MM.1S (cell line): ENCODE measurements at regions not wholly inside any gene's neighbourhood (a gene's known extent, or its start where the extent isn't known, plus 50 kb on each side); places are given as distances from the start of the nearest gene placed in this dataset.

Source experiments
- DNase-seq: peaks from one replicate; pipeline ENCODE4 v3.0.0-alpha.2; 2015
- H2AFZ ChIP-seq: fragments of 300-600 bp; sonication (generic); 2 replicates; pipeline ENCODE4 v1.6.0; 2016; ENCODE audit warnings: antibody characterized with exemption, low read length
- H3F3A ChIP-seq: fragments of 300-600 bp; sonication (generic); 2 replicates; pipeline ENCODE4 v1.6.1; 2016; ENCODE audit warnings: mild to moderate bottlenecking, antibody characterized with exemption, low read length, moderate library complexity, mixed read lengths; ENCODE audit not compliant: insufficient read depth
- H3K27ac ChIP-seq: fragments of 300-600 bp; sonication (generic); 2 replicates; pipeline ENCODE4 v1.5.1; 2016; ENCODE audit warnings: mild to moderate bottlenecking, low read length
- H3K27me3 ChIP-seq: fragments of 300-600 bp; sonication (generic); replicated peaks from 2 replicates; pipeline ENCODE4 v1.6.0; 2016; ENCODE audit warnings: low read length; ENCODE audit not compliant: insufficient read depth
- H3K36me3 ChIP-seq: fragments of 300-600 bp; sonication (generic); replicated peaks from 2 replicates; pipeline ENCODE4 v1.6.1; 2016; ENCODE audit warnings: mild to moderate bottlenecking, low read length, mixed read lengths; ENCODE audit not compliant: insufficient read depth
- H3K4me1 ChIP-seq: fragments of 300-600 bp; sonication (generic); 2 replicates; pipeline ENCODE4 v1.6.1; 2016; ENCODE audit warnings: low read length, mixed read lengths
- H3K4me2 ChIP-seq: fragments of 300-600 bp; sonication (generic); 2 replicates; pipeline ENCODE4 v1.6.0; 2016; ENCODE audit warnings: low read depth, low read length
- H3K4me3 ChIP-seq: fragments of 300-600 bp; sonication (generic); 2 replicates; pipeline ENCODE4 v1.5.1; 2016; ENCODE audit warnings: low read length, mixed read lengths
- H3K79me2 ChIP-seq: fragments of 300-600 bp; sonication (generic); 2 replicates; pipeline ENCODE4 v1.6.1; 2016; ENCODE audit warnings: mixed run types, low read length, mixed read lengths
- H3K9ac ChIP-seq: fragments of 300-600 bp; sonication (generic); 2 replicates; pipeline ENCODE4 v1.6.1; 2016; ENCODE audit warnings: low read length, mixed read lengths
- H3K9me2 ChIP-seq: fragments of 300-600 bp; sonication (generic); replicated peaks from 2 replicates; pipeline ENCODE4 v1.6.1; 2016; ENCODE audit warnings: mild to moderate bottlenecking, low read length, mixed read lengths; ENCODE audit not compliant: insufficient read depth
- H3K9me3 ChIP-seq: fragments of 300-600 bp; sonication (generic); replicated peaks from 2 replicates; pipeline ENCODE4 v1.6.1; 2016; ENCODE audit warnings: mild to moderate bottlenecking, low read length, mixed read lengths; ENCODE audit not compliant: insufficient read depth
- H4K20me1 ChIP-seq: fragments of 300-600 bp; sonication (generic); 2 replicates; pipeline ENCODE4 v1.6.1; 2016; ENCODE audit warnings: mild to moderate bottlenecking, low read length, moderate library complexity, mixed read lengths; ENCODE audit not compliant: insufficient read depth
- EZH2 ChIP-seq: fragments of 300-600 bp; sonication (generic); optimal IDR thresholded peaks from 2 replicates; pipeline ENCODE3; 2017; ENCODE audit warnings: low read depth, mild to moderate bottlenecking, antibody characterized with exemption, low read length, mixed read lengths
- EZH2phosphoT487 ChIP-seq: fragments of 300-600 bp; sonication (generic); IDR thresholded peaks from 2 replicates; pipeline ENCODE4 v1.6.1; 2018; ENCODE audit warnings: antibody characterized with exemption, low read length
- TF ChIP-seq, protein P1 (sequence below): fragments of 300-600 bp; sonication (generic); IDR thresholded peaks from 2 replicates; pipeline ENCODE4 v1.5.1; 2016; ENCODE audit warnings: antibody characterized with exemption, low read length, mixed read lengths

DNA sequence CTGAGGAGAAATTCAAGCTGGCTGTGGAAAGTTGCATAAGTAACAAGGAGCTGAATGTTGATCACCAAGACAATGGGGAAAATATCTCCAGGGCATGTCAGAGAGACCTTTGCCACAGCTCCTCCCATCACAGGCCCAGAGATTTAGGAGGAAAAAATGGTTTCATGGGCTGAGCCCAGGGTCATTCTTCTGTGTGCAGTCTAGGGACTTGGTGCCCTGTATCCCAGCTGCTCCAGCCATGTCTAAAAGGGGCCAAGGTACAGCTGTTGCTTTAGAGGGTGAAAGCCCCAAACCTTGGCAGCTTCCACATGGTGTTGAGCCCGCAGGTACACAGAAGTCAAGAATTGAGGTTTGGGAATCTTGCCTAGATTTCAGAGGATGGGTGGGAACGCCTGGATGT is 439.8 kb upstream of the HNRNPA3 start:
- H3K4me2 ChIP-seq, result no peak overlapping the region
- H3K27ac ChIP-seq, result no peak overlapping the region
- H3K9ac ChIP-seq, result no peak overlapping the region
- H3K79me2 ChIP-seq, result no peaks in the 10 kb centered on the region
- H3K9me3 ChIP-seq, result no peaks in the 10 kb centered on the region
- H3K4me3 ChIP-seq, result no peak overlapping the region
- no peak overlapping the region for H2AFZ ChIP-seq
- H3K27me3 ChIP-seq, result no peaks in the 10 kb centered on the region
- H3K36me3 ChIP-seq, result no peaks in the 10 kb centered on the region
- no peaks in the 10 kb centered on the region for H3F3A ChIP-seq
- H4K20me1 ChIP-seq, result no peaks in the 10 kb centered on the region
- H3K4me1 ChIP-seq, result no peaks in the 10 kb centered on the region
- no peak for DNase-seq
- no peak for TF ChIP-seq EZH2phosphoT487
- TF ChIP-seq, protein P1, sequence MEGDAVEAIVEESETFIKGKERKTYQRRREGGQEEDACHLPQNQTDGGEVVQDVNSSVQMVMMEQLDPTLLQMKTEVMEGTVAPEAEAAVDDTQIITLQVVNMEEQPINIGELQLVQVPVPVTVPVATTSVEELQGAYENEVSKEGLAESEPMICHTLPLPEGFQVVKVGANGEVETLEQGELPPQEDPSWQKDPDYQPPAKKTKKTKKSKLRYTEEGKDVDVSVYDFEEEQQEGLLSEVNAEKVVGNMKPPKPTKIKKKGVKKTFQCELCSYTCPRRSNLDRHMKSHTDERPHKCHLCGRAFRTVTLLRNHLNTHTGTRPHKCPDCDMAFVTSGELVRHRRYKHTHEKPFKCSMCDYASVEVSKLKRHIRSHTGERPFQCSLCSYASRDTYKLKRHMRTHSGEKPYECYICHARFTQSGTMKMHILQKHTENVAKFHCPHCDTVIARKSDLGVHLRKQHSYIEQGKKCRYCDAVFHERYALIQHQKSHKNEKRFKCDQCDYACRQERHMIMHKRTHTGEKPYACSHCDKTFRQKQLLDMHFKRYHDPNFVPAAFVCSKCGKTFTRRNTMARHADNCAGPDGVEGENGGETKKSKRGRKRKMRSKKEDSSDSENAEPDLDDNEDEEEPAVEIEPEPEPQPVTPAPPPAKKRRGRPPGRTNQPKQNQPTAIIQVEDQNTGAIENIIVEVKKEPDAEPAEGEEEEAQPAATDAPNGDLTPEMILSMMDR, result no peak
- TF ChIP-seq EZH2, result no peak
- no peaks in the 10 kb centered on the region for H3K9me2 ChIP-seq

DNA sequence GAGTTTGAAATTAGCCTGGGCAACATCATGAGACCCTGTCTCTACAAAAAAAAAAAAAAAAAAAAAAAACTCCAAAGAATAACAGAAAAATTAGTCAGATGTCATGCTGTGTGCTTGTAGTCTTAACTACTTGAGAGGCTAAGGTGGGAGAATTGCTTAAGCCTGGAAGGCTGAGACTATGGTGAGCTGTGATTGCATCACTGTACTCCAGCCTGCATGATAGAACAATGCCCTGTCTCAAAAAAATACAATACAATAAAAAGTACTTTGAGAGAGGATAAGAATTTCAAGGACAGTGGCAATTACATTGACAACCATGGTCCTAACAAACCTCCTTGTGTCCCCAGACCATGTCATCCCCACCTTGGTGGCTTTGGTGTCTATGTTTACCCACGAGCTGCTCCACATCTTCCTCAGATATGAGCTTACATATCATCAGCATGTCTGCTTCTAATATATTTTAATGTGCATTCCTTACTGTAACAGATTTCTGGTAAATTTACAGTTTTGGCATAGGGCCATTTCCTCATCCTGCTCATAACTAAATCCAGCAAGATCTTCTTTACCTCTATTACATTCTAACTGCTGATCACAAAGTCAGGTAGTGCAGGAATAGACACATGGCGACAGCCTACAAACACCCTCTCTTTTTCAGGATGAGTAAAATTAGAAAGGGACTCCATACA is 437.7 kb upstream of the HNRNPA3 start:
- Histone ChIP-seq H3K9ac (no peak overlapping the region), H3K4me1 (no peaks in the 10 kb centered on the region), H3K36me3 (no peaks in the 10 kb centered on the region), H3K27me3 (no peaks in the 10 kb centered on the region), H3K4me3 (no peak overlapping the region), H3K9me3 (no peaks in the 10 kb centered on the region), H3K9me2 (no peaks in the 10 kb centered on the region), H2AFZ (no peak overlapping the region), H3K4me2 (no peak overlapping the region), H4K20me1 (no peaks in the 10 kb centered on the region), H3K79me2 (no peaks in the 10 kb centered on the region), H3K27ac (no peak overlapping the region), H3F3A (no peaks in the 10 kb centered on the region)
- no peak for DNase-seq
- TF ChIP-seq, protein P1, result no peak
- TF ChIP-seq EZH2phosphoT487 (no peak), EZH2 (no peak)

DNA sequence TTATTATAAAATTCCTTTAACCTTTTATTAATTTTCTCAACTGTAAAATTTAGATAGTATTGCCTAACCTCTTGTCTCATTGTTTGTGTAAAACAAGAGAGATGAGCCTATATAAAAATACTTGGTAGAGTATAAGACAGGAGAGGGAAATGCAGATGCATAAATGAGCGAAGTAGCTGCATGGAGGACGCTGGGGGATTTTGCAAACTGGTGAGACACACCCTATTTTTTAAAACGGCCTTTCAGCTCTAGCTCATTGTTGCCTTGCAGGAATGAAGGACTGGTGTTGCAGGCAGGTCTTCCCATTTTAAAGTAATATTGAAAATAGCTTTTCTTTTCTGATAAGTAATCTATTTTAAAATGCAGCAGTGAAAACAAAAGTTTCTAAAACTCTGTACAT is 435.3 kb upstream of the HNRNPA3 start:
- Histone ChIP-seq H3K9me2 (no peaks in the 10 kb centered on the region), H3K4me2 (no peak overlapping the region), H3K4me3 (no peak overlapping the region), H3K27me3 (no peaks in the 10 kb centered on the region), H3K4me1 (peaks cover 6% of the 10 kb centered on the region), H3K9ac (no peak overlapping the region), H4K20me1 (no peaks in the 10 kb centered on the region), H2AFZ (no peak overlapping the region), H3K27ac (no peak overlapping the region), H3F3A (no peaks in the 10 kb centered on the region), H3K36me3 (no peaks in the 10 kb centered on the region), H3K79me2 (no peaks in the 10 kb centered on the region), H3K9me3 (no peaks in the 10 kb centered on the region)
- TF ChIP-seq EZH2phosphoT487 (no peak), EZH2 (no peak)
- TF ChIP-seq, protein P1, result no peak
- no peak for DNase-seq
